Astrocyte (in vitro differentiated cells and primary cell): ENCODE measurements at regions not wholly inside any gene's neighbourhood (a gene's known extent, or its start where the extent isn't known, plus 50 kb on each side); places are given as distances from the start of the nearest gene placed in this dataset.
"Not testable (repeated sequence)": the region's sequence is repeated elsewhere in the genome, so short reads cannot be mapped to it uniquely, and the experiment has no call there.

Experiments used
- DNase-seq: peaks from one replicate; pipeline ENCODE4 v3.0.0-alpha.2; 2010; ENCODE audit warnings: low read depth
- FAIRE-seq: peaks from 2 replicates; lab custom pipeline; 2011; peaks lifted over from hg19 to GRCh38; lab: Jason Lieb, UNC
- H2AFZ ChIP-seq: 2 replicates; pipeline ENCODE4 v1.6.0; 2012; ENCODE audit warnings: low read depth, low read length, inconsistent platforms
- H3K27ac ChIP-seq: 2 replicates; pipeline ENCODE4 v1.5.1; 2011; ENCODE audit warnings: low read depth, low read length, inconsistent platforms
- H3K27me3 ChIP-seq: 2 replicates; pipeline ENCODE4 v1.6.0; 2011; ENCODE audit warnings: low read length, inconsistent platforms; ENCODE audit not compliant: insufficient read depth
- H3K36me3 ChIP-seq: 2 replicates; pipeline ENCODE4 v1.5.1; 2011; ENCODE audit warnings: low read length, inconsistent platforms; ENCODE audit not compliant: insufficient read depth
- H3K4me1 ChIP-seq: 2 replicates; pipeline ENCODE4 v1.5.1; 2011; ENCODE audit warnings: low read length, inconsistent platforms; ENCODE audit not compliant: insufficient read depth
- H3K4me2 ChIP-seq: 2 replicates; pipeline ENCODE4 v1.6.0; 2012; ENCODE audit warnings: low read length, inconsistent platforms
- H3K4me3 ChIP-seq: 2 replicates; pipeline ENCODE4 v1.5.1; 2011; ENCODE audit warnings: low read depth, mild to moderate bottlenecking, low read length, inconsistent platforms; ENCODE audit not compliant: insufficient read depth
- H3K79me2 ChIP-seq: 2 replicates; pipeline ENCODE4 v1.6.0; 2012; ENCODE audit warnings: mild to moderate bottlenecking, low read length, inconsistent platforms; ENCODE audit not compliant: insufficient read depth
- H3K9ac ChIP-seq: 2 replicates; pipeline ENCODE4 v1.6.0; 2012; ENCODE audit warnings: mild to moderate bottlenecking, low read length, inconsistent platforms
- H3K9me3 ChIP-seq: 2 replicates; pipeline ENCODE4 v1.5.1; 2012; ENCODE audit warnings: low read depth, mild to moderate bottlenecking, low read length, inconsistent platforms; ENCODE audit not compliant: insufficient read depth
- H4K20me1 ChIP-seq: 2 replicates; pipeline ENCODE4 v1.6.0; 2012; ENCODE audit warnings: low read length, inconsistent platforms; ENCODE audit not compliant: insufficient read depth
- H3K27ac Mint-ChIP-seq: one replicate; pipeline ENCODE4 v1.8.0; 2021; ENCODE audit warnings: mild to moderate bottlenecking, mixed read lengths; ENCODE audit not compliant: unreplicated experiment
- H3K27me3 Mint-ChIP-seq: one replicate; pipeline ENCODE4 v1.8.0; 2021; ENCODE audit warnings: low read depth, mixed read lengths; ENCODE audit not compliant: unreplicated experiment
- H3K36me3 Mint-ChIP-seq: one replicate; pipeline ENCODE4 v1.8.0; 2021; ENCODE audit warnings: low read depth, mixed read lengths; ENCODE audit not compliant: unreplicated experiment
- H3K4me1 Mint-ChIP-seq: one replicate; pipeline ENCODE4 v1.8.0; 2021; ENCODE audit warnings: low read depth, mixed read lengths; ENCODE audit not compliant: unreplicated experiment
- H3K4me3 Mint-ChIP-seq: one replicate; pipeline ENCODE4 v1.8.0; 2021; ENCODE audit warnings: mild to moderate bottlenecking, moderate library complexity, mixed read lengths; ENCODE audit not compliant: unreplicated experiment
- H3K9me3 Mint-ChIP-seq: one replicate; pipeline ENCODE4 v1.8.0; 2021; ENCODE audit warnings: mild to moderate bottlenecking, mixed read lengths; ENCODE audit not compliant: unreplicated experiment
- EZH2 ChIP-seq: IDR thresholded peaks from 2 replicates; pipeline ENCODE4 v1.6.1; 2012; ENCODE audit warnings: mild to moderate bottlenecking, low read length, inconsistent platforms; ENCODE audit not compliant: insufficient read depth
- TF ChIP-seq, protein P1 (sequence below): IDR thresholded peaks from 2 replicates; pipeline ENCODE4 v1.5.1; 2011; ENCODE audit warnings: low read depth, mild to moderate bottlenecking, inconsistent platforms, low read length, moderate library complexity; ENCODE audit not compliant: insufficient read depth

DNA sequence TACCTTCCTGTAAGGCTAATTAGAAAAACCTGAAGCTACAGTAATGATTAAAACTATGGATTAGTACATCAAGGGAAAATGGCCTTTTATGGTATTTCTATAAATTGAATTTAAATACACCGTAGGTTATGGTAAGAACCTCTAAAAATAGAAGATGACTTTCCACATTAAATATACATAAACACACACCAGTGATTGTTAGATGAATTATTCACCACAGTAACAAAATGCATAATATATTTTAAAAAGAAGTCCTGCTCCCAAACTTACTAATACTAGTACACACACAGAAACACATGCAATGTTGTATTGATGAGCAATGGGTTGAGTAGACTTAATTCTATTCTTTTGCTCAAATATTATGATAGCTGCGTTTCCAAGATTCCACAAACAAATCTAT lies 277.9 kb upstream of the ANKRD50 start:
- FAIRE-seq (no peak), DNase-seq (no peak)
- H3K4me1 ChIP-seq = no peaks in the 10 kb centered on the region
- Mint-ChIP-seq H3K4me3 (no peak overlapping the region), H3K9me3 (peaks cover 2% of the 10 kb centered on the region), H3K36me3 (no peaks in the 10 kb centered on the region), H3K4me1 (no peaks in the 10 kb centered on the region), H3K27ac (no peak overlapping the region), H3K27me3 (no peaks in the 10 kb centered on the region)
- no peak overlapping the region for H2AFZ ChIP-seq
- H3K27me3 ChIP-seq = no peaks in the 10 kb centered on the region
- H3K79me2 ChIP-seq = no peaks in the 10 kb centered on the region
- TF ChIP-seq EZH2 = no peak
- TF ChIP-seq, protein P1, sequence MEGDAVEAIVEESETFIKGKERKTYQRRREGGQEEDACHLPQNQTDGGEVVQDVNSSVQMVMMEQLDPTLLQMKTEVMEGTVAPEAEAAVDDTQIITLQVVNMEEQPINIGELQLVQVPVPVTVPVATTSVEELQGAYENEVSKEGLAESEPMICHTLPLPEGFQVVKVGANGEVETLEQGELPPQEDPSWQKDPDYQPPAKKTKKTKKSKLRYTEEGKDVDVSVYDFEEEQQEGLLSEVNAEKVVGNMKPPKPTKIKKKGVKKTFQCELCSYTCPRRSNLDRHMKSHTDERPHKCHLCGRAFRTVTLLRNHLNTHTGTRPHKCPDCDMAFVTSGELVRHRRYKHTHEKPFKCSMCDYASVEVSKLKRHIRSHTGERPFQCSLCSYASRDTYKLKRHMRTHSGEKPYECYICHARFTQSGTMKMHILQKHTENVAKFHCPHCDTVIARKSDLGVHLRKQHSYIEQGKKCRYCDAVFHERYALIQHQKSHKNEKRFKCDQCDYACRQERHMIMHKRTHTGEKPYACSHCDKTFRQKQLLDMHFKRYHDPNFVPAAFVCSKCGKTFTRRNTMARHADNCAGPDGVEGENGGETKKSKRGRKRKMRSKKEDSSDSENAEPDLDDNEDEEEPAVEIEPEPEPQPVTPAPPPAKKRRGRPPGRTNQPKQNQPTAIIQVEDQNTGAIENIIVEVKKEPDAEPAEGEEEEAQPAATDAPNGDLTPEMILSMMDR = no peak
- no peak overlapping the region for H3K27ac ChIP-seq
- no peak overlapping the region for H3K4me2 ChIP-seq
- H4K20me1 ChIP-seq = no peaks in the 10 kb centered on the region
- H3K4me3 ChIP-seq = no peak overlapping the region
- H3K9me3 ChIP-seq = no peaks in the 10 kb centered on the region
- no peaks in the 10 kb centered on the region for H3K36me3 ChIP-seq
- H3K9ac ChIP-seq = no peak overlapping the region

DNA sequence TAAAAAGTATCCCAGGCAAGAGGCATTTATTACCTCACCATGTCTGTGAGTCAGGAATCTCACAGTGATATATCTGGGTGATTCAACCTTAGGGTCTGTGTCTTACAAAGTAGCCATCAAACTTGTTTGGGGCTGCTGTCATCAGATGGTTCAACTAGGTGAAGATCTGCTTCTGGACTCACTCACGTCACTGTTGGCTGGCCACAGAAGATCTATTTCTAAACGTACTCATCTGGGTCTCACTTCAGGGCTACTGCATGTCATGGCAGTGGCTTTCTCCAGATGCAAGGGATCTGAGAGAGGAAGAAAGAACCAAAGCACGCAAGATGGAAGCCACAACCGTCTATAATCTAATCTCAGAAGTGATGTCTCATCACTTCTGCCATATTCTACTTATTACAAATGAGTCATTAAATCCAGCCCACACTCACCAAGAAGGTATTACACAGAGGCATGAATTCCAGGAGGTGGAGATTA lies 267.8 kb upstream of the ANKRD50 start:
- H3K4me3 ChIP-seq = no peak overlapping the region
- no peaks in the 10 kb centered on the region for H4K20me1 ChIP-seq
- H3K36me3 ChIP-seq = no peaks in the 10 kb centered on the region
- H3K4me1 Mint-ChIP-seq = peaks cover 5% of the 10 kb centered on the region
- peak overlapping the region; percentile 68 for H3K27ac ChIP-seq
- H3K9me3 Mint-ChIP-seq = no peaks in the 10 kb centered on the region
- no peak for TF ChIP-seq EZH2
- TF ChIP-seq, protein P1 = no peak
- H3K4me3 Mint-ChIP-seq = no peak overlapping the region
- no peak overlapping the region for H3K27ac Mint-ChIP-seq
- peak; percentile 13 for FAIRE-seq
- no peaks in the 10 kb centered on the region for H3K9me3 ChIP-seq
- H3K4me1 ChIP-seq = peaks cover 4% of the 10 kb centered on the region
- peak; percentile 90 for DNase-seq
- no peaks in the 10 kb centered on the region for H3K36me3 Mint-ChIP-seq
- peak overlapping the region; percentile 54 for H2AFZ ChIP-seq
- no peaks in the 10 kb centered on the region for H3K27me3 ChIP-seq
- no peaks in the 10 kb centered on the region for H3K27me3 Mint-ChIP-seq
- no peaks in the 10 kb centered on the region for H3K79me2 ChIP-seq
- H3K4me2 ChIP-seq = peak overlapping the region; percentile 26
- no peak overlapping the region for H3K9ac ChIP-seq

DNA sequence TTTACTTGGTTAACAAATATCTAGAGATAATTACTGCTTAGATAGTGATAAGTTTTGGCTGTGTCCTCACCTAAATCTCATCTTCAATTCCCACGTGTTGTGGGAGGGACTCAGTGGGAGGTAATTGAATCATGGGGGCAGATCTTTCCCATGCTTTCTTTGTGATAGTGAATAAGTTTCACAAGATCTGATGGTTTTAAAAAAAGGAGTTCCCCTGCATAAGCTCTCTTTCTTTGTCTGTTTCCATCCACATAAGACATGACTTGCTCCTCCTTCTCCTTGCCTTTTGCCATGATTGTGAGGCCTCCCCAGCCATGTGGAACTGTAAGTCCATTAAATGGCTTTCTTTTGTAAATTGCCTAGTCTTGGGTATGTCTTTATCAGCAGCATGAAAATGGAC lies 266.0 kb upstream of the ANKRD50 start:
- H3K4me3 Mint-ChIP-seq, H3K27me3 ChIP-seq, H3K9ac ChIP-seq, H3K36me3 Mint-ChIP-seq, H3K4me3 ChIP-seq, H3K4me2 ChIP-seq, H3K4me1 Mint-ChIP-seq, H3K9me3 ChIP-seq, H3K27me3 Mint-ChIP-seq, H3K27ac ChIP-seq, H3K4me1 ChIP-seq, H4K20me1 ChIP-seq, H3K27ac Mint-ChIP-seq, DNase-seq, H3K9me3 Mint-ChIP-seq, H3K36me3 ChIP-seq, H3K79me2 ChIP-seq, FAIRE-seq: not testable (repeated sequence)
- peak overlapping the region; percentile 15 for H2AFZ ChIP-seq
